ENCODE measurements at regions not wholly inside any gene's neighbourhood (a gene's known extent, or its start where the extent isn't known, plus 50 kb on each side); places are given as distances from the start of the nearest gene placed in this dataset.

DNA sequence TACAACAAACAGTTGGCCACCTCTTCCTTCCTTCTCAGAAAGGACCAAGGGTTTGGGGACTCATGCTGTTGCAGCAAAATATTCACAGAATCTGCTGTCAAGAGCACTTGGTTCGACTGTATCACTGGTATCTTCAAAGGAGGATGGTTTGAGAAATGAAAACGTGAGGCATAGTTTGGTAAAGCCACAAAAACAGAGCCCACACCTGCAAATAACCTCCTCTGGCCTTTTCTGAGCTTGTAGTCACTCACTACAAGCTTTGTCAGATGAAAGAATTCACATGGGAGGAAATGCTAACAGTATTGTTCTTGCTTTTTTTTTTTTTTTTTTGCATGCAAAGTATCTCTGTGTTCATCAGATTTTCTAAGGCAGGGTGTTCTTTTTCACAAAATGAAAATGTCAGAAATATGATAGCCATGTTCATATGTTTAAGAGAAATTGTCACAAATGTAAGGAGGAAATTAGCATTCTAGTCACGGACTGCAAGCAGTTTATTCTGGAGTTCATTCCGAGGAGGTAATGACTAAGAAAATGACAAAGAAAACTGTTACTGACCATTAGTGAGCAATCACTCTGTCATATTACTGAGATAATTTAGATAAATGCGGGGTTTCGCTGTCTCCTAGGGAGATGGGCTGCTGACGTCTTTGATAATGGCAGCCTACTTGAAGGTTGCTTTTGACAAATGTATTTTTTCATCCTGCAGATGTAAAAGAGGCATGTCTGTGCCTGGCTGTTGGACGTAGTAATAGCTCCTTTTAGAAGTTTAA is 117.8 kb upstream of the MYO3A start:
- no peaks in the 10 kb centered on the region for H3K4me1 ChIP-seq (ENCODE audit: control insufficient read depth, insufficient read depth, low read length)
- DNase-seq (no peak), ATAC-seq (no peak)
- TF ChIP-seq, protein P1, sequence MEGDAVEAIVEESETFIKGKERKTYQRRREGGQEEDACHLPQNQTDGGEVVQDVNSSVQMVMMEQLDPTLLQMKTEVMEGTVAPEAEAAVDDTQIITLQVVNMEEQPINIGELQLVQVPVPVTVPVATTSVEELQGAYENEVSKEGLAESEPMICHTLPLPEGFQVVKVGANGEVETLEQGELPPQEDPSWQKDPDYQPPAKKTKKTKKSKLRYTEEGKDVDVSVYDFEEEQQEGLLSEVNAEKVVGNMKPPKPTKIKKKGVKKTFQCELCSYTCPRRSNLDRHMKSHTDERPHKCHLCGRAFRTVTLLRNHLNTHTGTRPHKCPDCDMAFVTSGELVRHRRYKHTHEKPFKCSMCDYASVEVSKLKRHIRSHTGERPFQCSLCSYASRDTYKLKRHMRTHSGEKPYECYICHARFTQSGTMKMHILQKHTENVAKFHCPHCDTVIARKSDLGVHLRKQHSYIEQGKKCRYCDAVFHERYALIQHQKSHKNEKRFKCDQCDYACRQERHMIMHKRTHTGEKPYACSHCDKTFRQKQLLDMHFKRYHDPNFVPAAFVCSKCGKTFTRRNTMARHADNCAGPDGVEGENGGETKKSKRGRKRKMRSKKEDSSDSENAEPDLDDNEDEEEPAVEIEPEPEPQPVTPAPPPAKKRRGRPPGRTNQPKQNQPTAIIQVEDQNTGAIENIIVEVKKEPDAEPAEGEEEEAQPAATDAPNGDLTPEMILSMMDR (IDR thresholded peaks at IDR 0.05) = no peak
- 72% methylated on average over 8 of the region's 8 CpGs for WGBS (ENCODE audit: insufficient coverage)
- H3K4me3 ChIP-seq (ENCODE audit: low read length) = no peak overlapping the region
- Mint-ChIP-seq H3K9me3 (peaks cover 0 to 4% of the 10 kb centered on the region in 2 donors), H3K4me1 (peaks cover 0 to 8% of the 10 kb centered on the region in 2 donors), H3K27ac (no peak overlapping the region), H3K36me3 (no peaks in the 10 kb centered on the region), H3K27me3 (ENCODE audit: low read depth in 2 of 2) (no peaks in the 10 kb centered on the region), H3K4me3 (no peak overlapping the region)
- intact Hi-C loops (cut with micrococcal nuclease) = no loop called here
- no peaks in the 10 kb centered on the region for H3K9me3 ChIP-seq (ENCODE audit: control insufficient read depth, insufficient read depth, low read length)
- H3K27me3 ChIP-seq (ENCODE audit: control insufficient read depth, insufficient read depth, low read length) = no peaks in the 10 kb centered on the region
- no peaks in the 10 kb centered on the region for H3K36me3 ChIP-seq (ENCODE audit: control insufficient read depth, insufficient read depth, low read length)
- H3K27ac ChIP-seq (ENCODE audit: low read length) = no peak overlapping the region

DNA sequence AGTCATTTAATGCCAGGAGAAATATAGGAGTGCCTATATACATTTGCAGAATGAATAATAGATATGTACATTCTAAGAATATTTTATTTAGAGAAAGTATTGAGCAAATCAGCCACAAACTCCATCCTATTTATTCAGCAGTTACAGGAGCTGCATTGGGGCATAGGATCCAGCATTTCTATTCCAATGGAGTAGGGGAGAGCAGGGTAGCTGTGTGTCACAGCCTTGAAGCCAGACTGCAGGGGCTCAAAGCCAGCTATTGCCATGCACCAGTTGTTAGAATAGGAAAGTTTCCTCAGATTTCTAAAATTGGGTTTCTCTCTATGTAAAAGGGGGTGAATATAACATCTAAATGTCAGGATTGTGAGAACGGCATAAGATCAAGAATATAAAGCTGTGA is 116.8 kb upstream of the MYO3A start:
- Histone ChIP-seq H3K4me3 (ENCODE audit: low read length) (no peak overlapping the region), H3K27ac (ENCODE audit: low read length) (no peak overlapping the region), H3K4me1 (ENCODE audit: control insufficient read depth, insufficient read depth, low read length) (no peaks in the 10 kb centered on the region), H3K27me3 (ENCODE audit: control insufficient read depth, insufficient read depth, low read length) (no peaks in the 10 kb centered on the region), H3K36me3 (ENCODE audit: control insufficient read depth, insufficient read depth, low read length) (no peaks in the 10 kb centered on the region), H3K9me3 (ENCODE audit: control insufficient read depth, insufficient read depth, low read length) (no peaks in the 10 kb centered on the region)
- no peak for DNase-seq
- peaks cover 0 to 10% of the 10 kb centered on the region in 2 donors for H3K4me1 Mint-ChIP-seq
- no peak for ATAC-seq
- H3K4me3 Mint-ChIP-seq = no peak overlapping the region
- TF ChIP-seq, protein P1 (IDR thresholded peaks at IDR 0.05) = no peak
- no peak overlapping the region for H3K27ac Mint-ChIP-seq
- H3K36me3 Mint-ChIP-seq = no peaks in the 10 kb centered on the region
- H3K9me3 Mint-ChIP-seq = peaks cover 0 to 7% of the 10 kb centered on the region in 2 donors
- no peaks in the 10 kb centered on the region for H3K27me3 Mint-ChIP-seq (ENCODE audit: low read depth in 2 of 2)
- WGBS (ENCODE audit: insufficient coverage) = 92% methylated on average over 1 of the region's 1 CpG
- intact Hi-C loops (cut with micrococcal nuclease) = no loop called here

DNA sequence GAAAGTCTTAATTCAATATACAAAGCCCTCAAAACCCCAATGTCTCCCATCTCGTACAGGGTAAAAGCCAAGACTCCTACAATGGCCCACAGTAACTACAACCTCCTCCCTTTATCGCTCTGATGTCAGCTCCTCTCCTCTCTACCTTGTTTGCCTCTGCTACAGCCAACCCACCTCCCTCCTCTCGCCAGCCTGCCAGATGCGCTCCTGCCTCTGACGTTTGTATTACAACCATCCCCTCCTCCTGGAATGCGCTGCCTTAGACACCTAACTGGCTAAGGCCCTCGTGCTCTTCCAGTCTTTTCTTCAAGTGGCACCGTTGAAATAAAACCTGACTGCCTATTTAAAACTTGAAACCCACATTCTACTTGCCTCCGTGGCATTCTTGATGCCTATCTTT is 115.3 kb upstream of the MYO3A start:
- 75% methylated on average over 9 of the region's 9 CpGs for WGBS (ENCODE audit: insufficient coverage)
- no peak for ATAC-seq

More for the DNA sequence above, 115.3 kb upstream of the MYO3A start:
- no peaks in the 10 kb centered on the region for H3K36me3 Mint-ChIP-seq
- H3K4me1 Mint-ChIP-seq = peaks cover 0 to 10% of the 10 kb centered on the region in 2 donors
- Histone ChIP-seq H3K4me1 (ENCODE audit: control insufficient read depth, insufficient read depth, low read length) (no peaks in the 10 kb centered on the region), H3K27me3 (ENCODE audit: control insufficient read depth, insufficient read depth, low read length) (no peaks in the 10 kb centered on the region), H3K9me3 (ENCODE audit: control insufficient read depth, insufficient read depth, low read length) (no peaks in the 10 kb centered on the region), H3K36me3 (ENCODE audit: control insufficient read depth, insufficient read depth, low read length) (no peaks in the 10 kb centered on the region), H3K4me3 (ENCODE audit: low read length) (no peak overlapping the region), H3K27ac (ENCODE audit: low read length) (no peak overlapping the region)
- peaks cover 0 to 8% of the 10 kb centered on the region in 2 donors for H3K9me3 Mint-ChIP-seq
- no peaks in the 10 kb centered on the region for H3K27me3 Mint-ChIP-seq (ENCODE audit: low read depth in 2 of 2)
- no peak for DNase-seq
- TF ChIP-seq, protein P1 (IDR thresholded peaks at IDR 0.05) = no peak
- H3K27ac Mint-ChIP-seq = no peak overlapping the region
- intact Hi-C loops (cut with micrococcal nuclease) = no loop called here
- H3K4me3 Mint-ChIP-seq = no peak overlapping the region

Measured in natural killer cell (primary cell).